Lung (tissue), 11 donors: ENCODE measurements at regions not wholly inside any gene's neighbourhood (a gene's known extent, or its start where the extent isn't known, plus 50 kb on each side); places are given as distances from the start of the nearest gene placed in this dataset.
"Not testable (repeated sequence)": the region's sequence is repeated elsewhere in the genome, so short reads cannot be mapped to it uniquely, and the experiment has no call there.

ENCODE experiments used
- ATAC-seq: fragments of 200-7000 bp; cut with Tn5 transposase; one replicate; pipeline ENCODE4 v1.9.1; 2020; ENCODE audit warnings: moderate number of reproducible peaks; ENCODE audit not compliant: insufficient read depth, low FRiP score
- DNase-seq, 3 donors: peaks; one replicate each; pipeline ENCODE4 v3.0.0-alpha.2; 2013 to 2017
- H3K27ac ChIP-seq, 2 donors: one replicate each; pipeline ENCODE4 v1.5.1; 2013; ENCODE audit warnings: mild to moderate bottlenecking in 2 of 2, moderate library complexity in 2 of 2, control low read depth in 1 of 2, inconsistent platforms in 1 of 2, low read depth in 1 of 2, low read length in 1 of 2
- H3K27me3 ChIP-seq, 3 donors: one replicate each; pipeline ENCODE4 v1.5.1; 2013; ENCODE audit warnings: low read length in 2 of 3; ENCODE audit not compliant: control insufficient read depth in 3 of 3, insufficient read depth in 3 of 3
- H3K36me3 ChIP-seq, 4 donors: one replicate each; pipeline ENCODE4 v1.5.1; 2013; ENCODE audit warnings: low read length in 4 of 4, mild to moderate bottlenecking in 1 of 4, moderate library complexity in 1 of 4; ENCODE audit not compliant: control insufficient read depth in 4 of 4, insufficient read depth in 4 of 4
- H3K4me1 ChIP-seq, 5 donors: one replicate each; pipeline ENCODE4 v1.5.1; 2013; ENCODE audit warnings: low read length in 5 of 5, mild to moderate bottlenecking in 2 of 5, moderate library complexity in 1 of 5; ENCODE audit not compliant: control insufficient read depth in 5 of 5, insufficient read depth in 5 of 5
- H3K4me3 ChIP-seq: one replicate; pipeline ENCODE4 v1.5.1; 2013; ENCODE audit warnings: mild to moderate bottlenecking, control low read depth, moderate library complexity
- H3K9ac ChIP-seq, 2 donors: one replicate each; pipeline ENCODE4 v1.5.1; 2013; ENCODE audit warnings: low read length in 2 of 2, control low read depth in 1 of 2; ENCODE audit not compliant: insufficient read depth in 1 of 2
- H3K9me3 ChIP-seq, 4 donors: one replicate each; pipeline ENCODE4 v1.5.1; 2013; ENCODE audit warnings: low read length in 3 of 4, mild to moderate bottlenecking in 1 of 4, moderate library complexity in 1 of 4; ENCODE audit not compliant: control insufficient read depth in 4 of 4, insufficient read depth in 3 of 4
- CTCF ChIP-seq: IDR thresholded peaks from 2 replicates; pipeline ENCODE4 v1.5.1; 2012; ENCODE audit warnings: mild to moderate bottlenecking; ENCODE audit errors: control extremely low read depth, extremely low read depth
- WGBS, 2 donors: extraction: QIAGEN DNeasy Blood & Tissue Kit; methylation state at CpG; one replicate each; pipeline ENCODE4 v1.1.7; 2013; 5-methylcytosine and 5-hydroxymethylcytosine counted together
- donor health status: control.
- donor health status: control.
- donor health status: Bipolar disorder and iron deficiency.
- donor health status: healthy.
- donor health status: DM: yes; HTN: yes; CAD: no.

GRCh38 chr19:29154163-29154562 lies 58.8 kb downstream of the UQCRFS1 start:
- DNase-seq, result no peak
- no peak for ATAC-seq
- H3K27ac ChIP-seq, result no peak overlapping the region
- no peaks in the 10 kb centered on the region for H3K27me3 ChIP-seq
- no peak overlapping the region for H3K4me3 ChIP-seq
- H3K4me1 ChIP-seq, result no peaks in the 10 kb centered on the region
- no peak overlapping the region for H3K9ac ChIP-seq
- H3K9me3 ChIP-seq, result peaks cover 0 to 13% (median 5%) of the 10 kb centered on the region in 4 donors
- 81 to 92% methylated on average over 3 of the region's 3 CpGs for WGBS, 2 donors
- H3K36me3 ChIP-seq, result no peaks in the 10 kb centered on the region
- no peak for TF ChIP-seq CTCF

- Histone ChIP-seq H3K4me1 (no peaks in the 10 kb centered on the region), H3K9ac (no peak overlapping the region), H3K27ac (no peak overlapping the region), H3K4me3 (no peak overlapping the region), H3K9me3 (peaks cover 0 to 6% (median 2%) of the 10 kb centered on the region in 4 donors), H3K36me3 (no peaks in the 10 kb centered on the region), H3K27me3 (no peaks in the 10 kb centered on the region)
- ATAC-seq (no peak), DNase-seq (no peak)
- 32 to 47% methylated on average over 4 of the region's 4 CpGs for WGBS, 2 donors
- TF ChIP-seq CTCF, result no peak
Observed at GRCh38 chr19:29145756-29146155, 67.2 kb downstream of the UQCRFS1 start.

GRCh38 chr19:29143183-29143582 lies 69.8 kb downstream of the UQCRFS1 start:
- DNase-seq (no peak), ATAC-seq (no peak)
- Histone ChIP-seq H3K27ac (no peak overlapping the region), H3K27me3 (no peaks in the 10 kb centered on the region), H3K36me3 (no peaks in the 10 kb centered on the region), H3K9ac (no peak overlapping the region), H3K4me3 (no peak overlapping the region), H3K9me3 (peaks cover 0 to 23% (median 17%) of the 10 kb centered on the region in 4 donors), H3K4me1 (no peaks in the 10 kb centered on the region)
- no peak for TF ChIP-seq CTCF
- WGBS, 2 donors, result 79 to 90% methylated on average over 4 of the region's 4 CpGs

- H3K27ac ChIP-seq, result no peak overlapping the region
- H3K4me1 ChIP-seq, result no peaks in the 10 kb centered on the region
- no peak for DNase-seq
- no peaks in the 10 kb centered on the region for H3K36me3 ChIP-seq
- H3K4me3 ChIP-seq, result no peak overlapping the region
- peaks cover 0 to 23% (median 17%) of the 10 kb centered on the region in 4 donors for H3K9me3 ChIP-seq
- no peak for TF ChIP-seq CTCF
- H3K9ac ChIP-seq, result no peak overlapping the region
- H3K27me3 ChIP-seq, result no peaks in the 10 kb centered on the region
- ATAC-seq, result no peak
Observed at GRCh38 chr19:29139227-29139626, 73.7 kb downstream of the UQCRFS1 start.

- H3K27ac ChIP-seq, H3K27me3 ChIP-seq, H3K9ac ChIP-seq, DNase-seq, H3K4me3 ChIP-seq, ATAC-seq, H3K4me1 ChIP-seq, H3K36me3 ChIP-seq: not testable (repeated sequence)
- 66 to 80% methylated on average over 3 of the region's 3 CpGs for WGBS, 2 donors
- H3K9me3 ChIP-seq, result peaks cover 0 to 23% (median 17%) of the 10 kb centered on the region in 4 donors
Observed at GRCh38 chr19:29138206-29138605, 74.7 kb downstream of the UQCRFS1 start.
